B cell (primary cell): ENCODE measurements at regions not wholly inside any gene's neighbourhood (a gene's known extent, or its start where the extent isn't known, plus 50 kb on each side); places are given as distances from the start of the nearest gene placed in this dataset.

ENCODE experiments used
- EZH2 ChIP-seq: IDR thresholded peaks from 2 replicates; pipeline ENCODE4 v1.6.1; 2012; ENCODE audit warnings: borderline replicate concordance, low read depth, mild to moderate bottlenecking, moderate library complexity, low read length; ENCODE audit not compliant: insufficient read depth, poor library complexity, severe bottlenecking
- TF ChIP-seq, protein P1 (sequence below): fragments of 200-600 bp; IDR thresholded peaks from one replicate; pipeline ENCODE4 v1.8.0; 2022; ENCODE audit warnings: antibody characterized with exemption, mild to moderate bottlenecking

DNA sequence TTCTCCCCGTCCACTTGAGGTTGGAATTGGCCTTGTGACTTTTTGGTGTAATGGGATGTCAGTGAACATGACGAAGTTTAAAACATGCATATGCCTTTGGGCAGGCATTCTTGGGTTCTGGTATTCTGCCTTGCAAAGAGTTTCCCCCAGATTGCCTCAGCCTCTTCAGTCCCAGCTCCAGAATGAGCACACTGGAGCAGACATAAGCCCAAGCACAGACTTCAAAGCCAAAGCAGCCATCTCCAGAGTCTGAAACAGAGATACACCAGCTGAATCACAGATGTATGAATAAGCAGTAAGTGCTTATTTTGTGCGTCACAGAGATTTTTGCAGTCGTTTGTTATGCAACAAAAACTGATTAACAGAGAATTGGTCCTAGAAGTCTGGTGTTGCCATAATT lies 546.0 kb downstream of the FRK start:
- TF ChIP-seq, protein P1, sequence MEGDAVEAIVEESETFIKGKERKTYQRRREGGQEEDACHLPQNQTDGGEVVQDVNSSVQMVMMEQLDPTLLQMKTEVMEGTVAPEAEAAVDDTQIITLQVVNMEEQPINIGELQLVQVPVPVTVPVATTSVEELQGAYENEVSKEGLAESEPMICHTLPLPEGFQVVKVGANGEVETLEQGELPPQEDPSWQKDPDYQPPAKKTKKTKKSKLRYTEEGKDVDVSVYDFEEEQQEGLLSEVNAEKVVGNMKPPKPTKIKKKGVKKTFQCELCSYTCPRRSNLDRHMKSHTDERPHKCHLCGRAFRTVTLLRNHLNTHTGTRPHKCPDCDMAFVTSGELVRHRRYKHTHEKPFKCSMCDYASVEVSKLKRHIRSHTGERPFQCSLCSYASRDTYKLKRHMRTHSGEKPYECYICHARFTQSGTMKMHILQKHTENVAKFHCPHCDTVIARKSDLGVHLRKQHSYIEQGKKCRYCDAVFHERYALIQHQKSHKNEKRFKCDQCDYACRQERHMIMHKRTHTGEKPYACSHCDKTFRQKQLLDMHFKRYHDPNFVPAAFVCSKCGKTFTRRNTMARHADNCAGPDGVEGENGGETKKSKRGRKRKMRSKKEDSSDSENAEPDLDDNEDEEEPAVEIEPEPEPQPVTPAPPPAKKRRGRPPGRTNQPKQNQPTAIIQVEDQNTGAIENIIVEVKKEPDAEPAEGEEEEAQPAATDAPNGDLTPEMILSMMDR = no peak
- TF ChIP-seq EZH2 = no peak
